SK-N-SH (cell line): ENCODE measurements at regions not wholly inside any gene's neighbourhood (a gene's known extent, or its start where the extent isn't known, plus 50 kb on each side); places are given as distances from the start of the nearest gene placed in this dataset.

Experiments used
- EP300 ChIP-seq, 2 experiments: IDR thresholded peaks; 2 replicates each; pipeline versions ENCODE4 v1.4.0 to v1.6.1; 2012; ENCODE audit warnings: borderline replicate concordance in 1 of 2, low read depth in 1 of 2, low read length in 1 of 2
- GABPA ChIP-seq: IDR thresholded peaks from 2 replicates; pipeline ENCODE4 v1.4.0; 2012; ENCODE audit warnings: low read depth, mild to moderate bottlenecking
- MXI1 ChIP-seq: IDR thresholded peaks from 2 replicates; pipeline ENCODE4 v1.6.1; 2012; ENCODE audit warnings: mild to moderate bottlenecking, low read depth, low read length, improper control_type of control experiment
- RAD21 ChIP-seq: IDR thresholded peaks from 2 replicates; pipeline ENCODE4 v1.6.1; 2012; ENCODE audit warnings: mild to moderate bottlenecking, low read length
- RFX5 ChIP-seq: IDR thresholded peaks from 2 replicates; pipeline ENCODE4 v1.6.1; 2012; ENCODE audit warnings: mild to moderate bottlenecking, improper control_type of control experiment, low read length
- RXRA ChIP-seq: IDR thresholded peaks from 2 replicates; pipeline ENCODE4 v1.4.0; 2012; ENCODE audit warnings: low read depth, mild to moderate bottlenecking, borderline replicate concordance
- TF ChIP-seq, protein P1 (sequence below): fragments of 200-600 bp; sonication (generic); IDR thresholded peaks from 2 replicates; pipeline ENCODE4 v1.6.1; 2017; ENCODE audit warnings: antibody characterized with exemption, mild to moderate bottlenecking, moderate library complexity
- TF ChIP-seq, protein P2 (sequence below): IDR thresholded peaks from 2 replicates; pipeline ENCODE4; 2012
- TF ChIP-seq, protein P3 (sequence below): IDR thresholded peaks from 2 replicates; pipeline ENCODE4 v1.4.0; 2012; ENCODE audit warnings: low read depth, borderline replicate concordance
- TF ChIP-seq, protein P4 (sequence below): IDR thresholded peaks from 2 replicates; pipeline ENCODE4 v1.4.0; 2012; ENCODE audit warnings: low read depth, borderline replicate concordance

DNA sequence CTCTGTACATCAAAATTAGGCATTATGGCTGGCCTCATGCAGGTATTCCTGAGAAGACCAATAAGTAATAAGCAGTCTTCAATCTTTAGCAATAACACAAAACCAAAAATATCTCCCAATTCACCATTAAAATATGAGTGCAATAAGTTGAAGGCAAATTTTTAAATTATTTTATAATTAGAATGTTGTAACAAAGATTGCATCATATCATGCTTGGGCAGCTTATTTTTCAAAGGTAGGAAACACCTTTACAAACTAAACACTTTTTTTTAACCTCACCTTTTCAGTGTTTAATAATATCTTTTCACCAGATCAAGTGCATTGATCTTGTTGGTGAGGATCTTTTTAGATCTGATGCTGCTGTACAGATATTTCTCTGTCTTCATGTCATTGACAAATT lies 592.9 kb upstream of the PITX2 start:
- TF ChIP-seq, protein P1, sequence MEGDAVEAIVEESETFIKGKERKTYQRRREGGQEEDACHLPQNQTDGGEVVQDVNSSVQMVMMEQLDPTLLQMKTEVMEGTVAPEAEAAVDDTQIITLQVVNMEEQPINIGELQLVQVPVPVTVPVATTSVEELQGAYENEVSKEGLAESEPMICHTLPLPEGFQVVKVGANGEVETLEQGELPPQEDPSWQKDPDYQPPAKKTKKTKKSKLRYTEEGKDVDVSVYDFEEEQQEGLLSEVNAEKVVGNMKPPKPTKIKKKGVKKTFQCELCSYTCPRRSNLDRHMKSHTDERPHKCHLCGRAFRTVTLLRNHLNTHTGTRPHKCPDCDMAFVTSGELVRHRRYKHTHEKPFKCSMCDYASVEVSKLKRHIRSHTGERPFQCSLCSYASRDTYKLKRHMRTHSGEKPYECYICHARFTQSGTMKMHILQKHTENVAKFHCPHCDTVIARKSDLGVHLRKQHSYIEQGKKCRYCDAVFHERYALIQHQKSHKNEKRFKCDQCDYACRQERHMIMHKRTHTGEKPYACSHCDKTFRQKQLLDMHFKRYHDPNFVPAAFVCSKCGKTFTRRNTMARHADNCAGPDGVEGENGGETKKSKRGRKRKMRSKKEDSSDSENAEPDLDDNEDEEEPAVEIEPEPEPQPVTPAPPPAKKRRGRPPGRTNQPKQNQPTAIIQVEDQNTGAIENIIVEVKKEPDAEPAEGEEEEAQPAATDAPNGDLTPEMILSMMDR, result no peak
- TF ChIP-seq EP300 (IDR thresholded peaks at IDR 0.05; ENCODE audit: borderline replicate concordance in 1 of 2, low read depth in 1 of 2, low read length in 1 of 2) (no peak), RAD21 (no peak), RFX5 (no peak), MXI1 (no peak), RXRA (no peak), GABPA (no peak)
- TF ChIP-seq, protein P2, sequence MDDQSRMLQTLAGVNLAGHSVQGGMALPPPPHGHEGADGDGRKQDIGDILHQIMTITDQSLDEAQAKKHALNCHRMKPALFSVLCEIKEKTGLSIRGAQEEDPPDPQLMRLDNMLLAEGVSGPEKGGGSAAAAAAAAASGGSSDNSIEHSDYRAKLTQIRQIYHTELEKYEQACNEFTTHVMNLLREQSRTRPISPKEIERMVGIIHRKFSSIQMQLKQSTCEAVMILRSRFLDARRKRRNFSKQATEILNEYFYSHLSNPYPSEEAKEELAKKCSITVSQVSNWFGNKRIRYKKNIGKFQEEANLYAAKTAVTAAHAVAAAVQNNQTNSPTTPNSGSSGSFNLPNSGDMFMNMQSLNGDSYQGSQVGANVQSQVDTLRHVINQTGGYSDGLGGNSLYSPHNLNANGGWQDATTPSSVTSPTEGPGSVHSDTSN, result no peak
- TF ChIP-seq, protein P3, sequence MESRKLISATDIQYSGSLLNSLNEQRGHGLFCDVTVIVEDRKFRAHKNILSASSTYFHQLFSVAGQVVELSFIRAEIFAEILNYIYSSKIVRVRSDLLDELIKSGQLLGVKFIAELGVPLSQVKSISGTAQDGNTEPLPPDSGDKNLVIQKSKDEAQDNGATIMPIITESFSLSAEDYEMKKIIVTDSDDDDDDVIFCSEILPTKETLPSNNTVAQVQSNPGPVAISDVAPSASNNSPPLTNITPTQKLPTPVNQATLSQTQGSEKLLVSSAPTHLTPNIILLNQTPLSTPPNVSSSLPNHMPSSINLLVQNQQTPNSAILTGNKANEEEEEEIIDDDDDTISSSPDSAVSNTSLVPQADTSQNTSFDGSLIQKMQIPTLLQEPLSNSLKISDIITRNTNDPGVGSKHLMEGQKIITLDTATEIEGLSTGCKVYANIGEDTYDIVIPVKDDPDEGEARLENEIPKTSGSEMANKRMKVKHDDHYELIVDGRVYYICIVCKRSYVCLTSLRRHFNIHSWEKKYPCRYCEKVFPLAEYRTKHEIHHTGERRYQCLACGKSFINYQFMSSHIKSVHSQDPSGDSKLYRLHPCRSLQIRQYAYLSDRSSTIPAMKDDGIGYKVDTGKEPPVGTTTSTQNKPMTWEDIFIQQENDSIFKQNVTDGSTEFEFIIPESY, result no peak
- TF ChIP-seq, protein P4, sequence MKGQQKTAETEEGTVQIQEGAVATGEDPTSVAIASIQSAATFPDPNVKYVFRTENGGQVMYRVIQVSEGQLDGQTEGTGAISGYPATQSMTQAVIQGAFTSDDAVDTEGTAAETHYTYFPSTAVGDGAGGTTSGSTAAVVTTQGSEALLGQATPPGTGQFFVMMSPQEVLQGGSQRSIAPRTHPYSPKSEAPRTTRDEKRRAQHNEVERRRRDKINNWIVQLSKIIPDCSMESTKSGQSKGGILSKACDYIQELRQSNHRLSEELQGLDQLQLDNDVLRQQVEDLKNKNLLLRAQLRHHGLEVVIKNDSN, result no peak
